HCT116 (cell line): ENCODE measurements at regions not wholly inside any gene's neighbourhood (a gene's known extent, or its start where the extent isn't known, plus 50 kb on each side); places are given as distances from the start of the nearest gene placed in this dataset.

ENCODE experiments used
- ATAC-seq: fragments of 200-7000 bp; cut with Tn5 transposase; 2 replicates; pipeline ENCODE4 v1.9.1; 2020; ENCODE audit warnings: mild to moderate bottlenecking, moderate library complexity
- BruUV-seq: library from RNA; stranded (reverse); fragments of 400-500 nt; replicated peaks from 2 replicates; lab custom pipeline; 2021; lab: Mats Ljungman, UMichigan
- CTCF ChIA-PET: fragments of 300-600 bp; sonication (Branson Sonifier 250); formaldehyde crosslinking; loops from one replicate; lab custom pipeline; 2021; ENCODE audit warnings: antibody characterized with exemption; lab: Charles Lee
- POLR2A ChIA-PET: fragments of 300-600, 350-600 bp; sonication (Branson Sonifier 250); formaldehyde crosslinking; loops from one replicate; lab custom pipeline; 2021; ENCODE audit warnings: antibody characterized with exemption; lab: Charles Lee
- RAD21 ChIA-PET, 2 experiments: fragments of 300-600 bp; sonication (Branson Sonifier 250); formaldehyde crosslinking; loops; one replicate each; lab custom pipeline; 2023; ENCODE audit warnings: low total read pairs in 2 of 2; ENCODE audit not compliant: uncharacterized antibody in 2 of 2, unreplicated experiment in 2 of 2, low non-redundant PET in 1 of 2; lab: Charles Lee
- DNase-seq: peaks from one replicate; pipeline ENCODE4 v3.0.0-alpha.2; 2010; ENCODE audit warnings: low read depth, low spot score
- H2AFZ ChIP-seq: fragments of 200-600 bp; shearing (Covaris generic), sonication (generic); 2 replicates; pipeline ENCODE4 v1.6.1; 2017; ENCODE audit warnings: low read depth, mixed run types, mixed read lengths, antibody characterized with exemption, low read length; ENCODE audit not compliant: poor library complexity, severe bottlenecking
- H3K27ac ChIP-seq: 2 replicates; pipeline ENCODE4 v1.5.1; 2012; ENCODE audit warnings: low read depth, low read length
- H3K27me3 ChIP-seq: fragments of 200-600 bp; sonication (generic); 2 replicates; pipeline ENCODE4 v1.6.1; 2016; ENCODE audit warnings: mixed run types, low read length, mixed read lengths; ENCODE audit not compliant: insufficient read depth
- H3K36me3 ChIP-seq, 2 experiments: fragments of 200-500 bp in 1 of 2; fragments of 200-600 bp in 1 of 2; sonication (Bioruptor generic) in 1 of 2; sonication (generic) in 1 of 2; 2 replicates each; pipeline versions ENCODE4 v1.5.1 to v1.6.1; 2014 to 2016; ENCODE audit warnings: low read length in 2 of 2, inconsistent platforms in 1 of 2, mixed read lengths in 1 of 2, mixed run types in 1 of 2; ENCODE audit not compliant: insufficient read depth in 2 of 2, control insufficient read depth in 1 of 2
- H3K4me1 ChIP-seq, 2 experiments: fragments of 200-600 bp in 1 of 2; sonication (generic) in 1 of 2; 2 replicates each; pipeline versions ENCODE4 v1.5.1 to v1.6.1; 2012 to 2017; ENCODE audit warnings: low read length in 2 of 2, inconsistent platforms in 1 of 2, mild to moderate bottlenecking in 1 of 2, mixed read lengths in 1 of 2, mixed run types in 1 of 2, moderate library complexity in 1 of 2; ENCODE audit not compliant: insufficient read depth in 2 of 2, control insufficient read depth in 1 of 2
- H3K4me2 ChIP-seq: fragments of 200-600 bp; sonication (generic); 2 replicates; pipeline ENCODE4 v1.6.1; 2017; ENCODE audit warnings: mixed run types, low read length, mixed read lengths
- H3K4me3 ChIP-seq, 2 experiments: fragments of 200-600 bp in 1 of 2; sonication (generic) in 1 of 2; replicated peaks in 1 of 2; 2 replicates each; pipeline ENCODE4 v1.5.1; 2011 to 2016; ENCODE audit warnings: low read length in 2 of 2, control low read depth in 1 of 2, low read depth in 1 of 2, mild to moderate bottlenecking in 1 of 2, mixed read lengths in 1 of 2, mixed run types in 1 of 2
- H3K79me2 ChIP-seq: fragments of 200-600 bp; sonication (generic); 2 replicates; pipeline ENCODE4 v1.6.1; 2017; ENCODE audit warnings: mild to moderate bottlenecking, mixed run types, low read length, moderate library complexity, mixed read lengths; ENCODE audit not compliant: insufficient read depth
- H3K9ac ChIP-seq: fragments of 200-600 bp; sonication (generic); 2 replicates; pipeline ENCODE4 v1.6.1; 2016; ENCODE audit warnings: low read length, mixed read lengths
- H3K9me2 ChIP-seq: fragments of 200-600 bp; sonication (generic), shearing (Covaris generic); 2 replicates; pipeline ENCODE4 v1.6.1; 2017; ENCODE audit warnings: mixed run types, mild to moderate bottlenecking, moderate library complexity; ENCODE audit not compliant: insufficient read depth
- H3K9me3 ChIP-seq, 2 experiments: fragments of 200-500 bp in 1 of 2; fragments of 200-600 bp in 1 of 2; sonication (Bioruptor generic) in 1 of 2; sonication (generic) in 1 of 2; 2 replicates each; pipeline ENCODE4 v1.6.1; 2014 to 2017; ENCODE audit warnings: low read length in 2 of 2, mixed read lengths in 2 of 2, inconsistent platforms in 1 of 2, low read depth in 1 of 2, mild to moderate bottlenecking in 1 of 2, mixed run types in 1 of 2, moderate library complexity in 1 of 2; ENCODE audit not compliant: control insufficient read depth in 1 of 2, insufficient read depth in 1 of 2
- H4K20me1 ChIP-seq: fragments of 200-600 bp; sonication (generic), shearing (Covaris generic); 2 replicates; pipeline ENCODE4 v1.6.1; 2017; ENCODE audit warnings: mixed run types, mild to moderate bottlenecking, moderate library complexity; ENCODE audit not compliant: insufficient read depth
- CBX3 ChIP-seq: IDR thresholded peaks from 2 replicates; pipeline ENCODE4 v1.6.1; 2012; ENCODE audit warnings: low read depth
- CEBPB ChIP-seq: IDR thresholded peaks from 2 replicates; pipeline ENCODE4 v1.6.1; 2012; ENCODE audit warnings: low read depth
- ELF1 ChIP-seq: IDR thresholded peaks from 2 replicates; pipeline ENCODE4 v1.6.1; 2012; ENCODE audit warnings: low read depth, borderline replicate concordance
- EZH2 ChIP-seq: fragments of 200-600 bp; sonication (generic); IDR thresholded peaks from 2 replicates; pipeline ENCODE4 v1.6.1; 2017; ENCODE audit warnings: antibody characterized with exemption, mixed run types
- FOSL1 ChIP-seq: IDR thresholded peaks from 2 replicates; pipeline ENCODE4 v1.6.1; 2012; ENCODE audit warnings: low read depth
- JUND ChIP-seq: IDR thresholded peaks from 2 replicates; pipeline ENCODE4 v1.6.1; 2012
- ZNF274 ChIP-seq: fragments of 200-500 bp; sonication (Bioruptor generic); IDR thresholded peaks from 2 replicates; pipeline ENCODE4 v1.6.1; 2014; ENCODE audit warnings: mild to moderate bottlenecking, low read depth, low read length, inconsistent platforms
- intact Hi-C: fragments of 100-400 bp; cut with micrococcal nuclease; formaldehyde crosslinking; loops from 2 replicates; pipeline ENCODE4 v1.10.0; 2022
- TF ChIP-seq, protein P1 (sequence below), 3 experiments: fragments of 200-600 bp in 1 of 3; sonication (generic) in 1 of 3; IDR thresholded peaks in 2 of 3; conservative IDR thresholded peaks in 1 of 3; 2 replicates each; pipeline ENCODE4 v1.5.1; 2012 to 2017; ENCODE audit warnings: low read depth in 2 of 3, low read length in 2 of 3, antibody characterized with exemption in 1 of 3, borderline replicate concordance in 1 of 3, control low read depth in 1 of 3, mild to moderate bottlenecking in 1 of 3, mixed read lengths in 1 of 3, mixed run types in 1 of 3, moderate library complexity in 1 of 3; ENCODE audit not compliant: insufficient read depth in 1 of 3
- TF ChIP-seq, protein P2 (sequence below): IDR thresholded peaks from 2 replicates; pipeline ENCODE4 v1.6.1; 2012; ENCODE audit warnings: low read depth
- TF ChIP-seq, protein P3 (sequence below): IDR thresholded peaks from 2 replicates; pipeline ENCODE4 v1.6.1; 2012

DNA sequence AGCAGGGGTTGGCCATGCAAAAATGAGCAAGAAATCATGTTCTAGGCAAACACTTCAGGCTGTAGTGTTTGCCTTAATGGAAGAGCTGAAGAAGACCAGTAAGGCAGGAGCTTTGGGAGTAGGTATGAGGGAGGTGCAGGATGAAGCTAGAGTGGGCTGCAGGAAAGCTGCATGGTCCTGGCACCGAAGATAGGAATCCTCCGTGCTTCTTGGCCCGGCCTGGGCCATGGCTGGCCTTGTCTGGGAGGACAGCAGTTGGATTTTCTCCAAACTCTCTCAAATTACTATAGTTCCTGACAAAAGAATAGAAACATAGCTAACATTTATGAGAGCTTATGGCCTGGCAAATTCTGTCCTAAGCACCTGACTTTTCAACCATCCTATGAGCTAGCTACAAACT lies 116.5 kb downstream of the UCHL1 start:
- POLR2A ChIA-PET, result no interaction called here

More for the DNA sequence above, 116.5 kb downstream of the UCHL1 start:
- Histone ChIP-seq H3K27me3 (no peaks in the 10 kb centered on the region), H4K20me1 (no peaks in the 10 kb centered on the region), H3K79me2 (no peaks in the 10 kb centered on the region), H3K9me3 (no peaks in the 10 kb centered on the region), H3K36me3 (no peaks in the 10 kb centered on the region), H3K4me3 (no peak overlapping the region), H2AFZ (no peak overlapping the region), H3K9me2 (no peaks in the 10 kb centered on the region), H3K4me1 (peaks cover 0 to 2% of the 10 kb centered on the region in 2 experiments; a peak in 2 of 4 replicates), H3K9ac (no peak overlapping the region), H3K27ac (no peak overlapping the region), H3K4me2 (no peak overlapping the region)
- no TSS peak for BruUV-seq
- intact Hi-C loops, result no loop called here
- ChIA-PET RAD21 (no interaction called here), CTCF (no interaction called here)
- TF ChIP-seq FOSL1, result no peak
- TF ChIP-seq ELF1, result no peak
- TF ChIP-seq JUND, result no peak
- TF ChIP-seq ZNF274, result no peak
- TF ChIP-seq EZH2, result no peak
- TF ChIP-seq, protein P1, sequence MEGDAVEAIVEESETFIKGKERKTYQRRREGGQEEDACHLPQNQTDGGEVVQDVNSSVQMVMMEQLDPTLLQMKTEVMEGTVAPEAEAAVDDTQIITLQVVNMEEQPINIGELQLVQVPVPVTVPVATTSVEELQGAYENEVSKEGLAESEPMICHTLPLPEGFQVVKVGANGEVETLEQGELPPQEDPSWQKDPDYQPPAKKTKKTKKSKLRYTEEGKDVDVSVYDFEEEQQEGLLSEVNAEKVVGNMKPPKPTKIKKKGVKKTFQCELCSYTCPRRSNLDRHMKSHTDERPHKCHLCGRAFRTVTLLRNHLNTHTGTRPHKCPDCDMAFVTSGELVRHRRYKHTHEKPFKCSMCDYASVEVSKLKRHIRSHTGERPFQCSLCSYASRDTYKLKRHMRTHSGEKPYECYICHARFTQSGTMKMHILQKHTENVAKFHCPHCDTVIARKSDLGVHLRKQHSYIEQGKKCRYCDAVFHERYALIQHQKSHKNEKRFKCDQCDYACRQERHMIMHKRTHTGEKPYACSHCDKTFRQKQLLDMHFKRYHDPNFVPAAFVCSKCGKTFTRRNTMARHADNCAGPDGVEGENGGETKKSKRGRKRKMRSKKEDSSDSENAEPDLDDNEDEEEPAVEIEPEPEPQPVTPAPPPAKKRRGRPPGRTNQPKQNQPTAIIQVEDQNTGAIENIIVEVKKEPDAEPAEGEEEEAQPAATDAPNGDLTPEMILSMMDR (IDR thresholded peaks at IDR 0.05 in 2 of 3, conservative IDR thresholded peaks at IDR 0.05 in 1 of 3; ENCODE audit: borderline replicate concordance in 1 of 3, insufficient read depth in 1 of 3, low read depth in 2 of 3, low read length in 2 of 3), result no peak
- TF ChIP-seq, protein P2, sequence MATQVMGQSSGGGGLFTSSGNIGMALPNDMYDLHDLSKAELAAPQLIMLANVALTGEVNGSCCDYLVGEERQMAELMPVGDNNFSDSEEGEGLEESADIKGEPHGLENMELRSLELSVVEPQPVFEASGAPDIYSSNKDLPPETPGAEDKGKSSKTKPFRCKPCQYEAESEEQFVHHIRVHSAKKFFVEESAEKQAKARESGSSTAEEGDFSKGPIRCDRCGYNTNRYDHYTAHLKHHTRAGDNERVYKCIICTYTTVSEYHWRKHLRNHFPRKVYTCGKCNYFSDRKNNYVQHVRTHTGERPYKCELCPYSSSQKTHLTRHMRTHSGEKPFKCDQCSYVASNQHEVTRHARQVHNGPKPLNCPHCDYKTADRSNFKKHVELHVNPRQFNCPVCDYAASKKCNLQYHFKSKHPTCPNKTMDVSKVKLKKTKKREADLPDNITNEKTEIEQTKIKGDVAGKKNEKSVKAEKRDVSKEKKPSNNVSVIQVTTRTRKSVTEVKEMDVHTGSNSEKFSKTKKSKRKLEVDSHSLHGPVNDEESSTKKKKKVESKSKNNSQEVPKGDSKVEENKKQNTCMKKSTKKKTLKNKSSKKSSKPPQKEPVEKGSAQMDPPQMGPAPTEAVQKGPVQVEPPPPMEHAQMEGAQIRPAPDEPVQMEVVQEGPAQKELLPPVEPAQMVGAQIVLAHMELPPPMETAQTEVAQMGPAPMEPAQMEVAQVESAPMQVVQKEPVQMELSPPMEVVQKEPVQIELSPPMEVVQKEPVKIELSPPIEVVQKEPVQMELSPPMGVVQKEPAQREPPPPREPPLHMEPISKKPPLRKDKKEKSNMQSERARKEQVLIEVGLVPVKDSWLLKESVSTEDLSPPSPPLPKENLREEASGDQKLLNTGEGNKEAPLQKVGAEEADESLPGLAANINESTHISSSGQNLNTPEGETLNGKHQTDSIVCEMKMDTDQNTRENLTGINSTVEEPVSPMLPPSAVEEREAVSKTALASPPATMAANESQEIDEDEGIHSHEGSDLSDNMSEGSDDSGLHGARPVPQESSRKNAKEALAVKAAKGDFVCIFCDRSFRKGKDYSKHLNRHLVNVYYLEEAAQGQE, result no peak
- no peak for TF ChIP-seq CBX3
- no peak for TF ChIP-seq CEBPB
- TF ChIP-seq, protein P3, sequence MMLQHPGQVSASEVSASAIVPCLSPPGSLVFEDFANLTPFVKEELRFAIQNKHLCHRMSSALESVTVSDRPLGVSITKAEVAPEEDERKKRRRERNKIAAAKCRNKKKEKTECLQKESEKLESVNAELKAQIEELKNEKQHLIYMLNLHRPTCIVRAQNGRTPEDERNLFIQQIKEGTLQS, result no peak
- DNase-seq, result no peak
- ATAC-seq, result no peak
